Inflammatory macrophage treated with lipopolysaccharide for 4 hours (primary cell): ENCODE measurements at regions not wholly inside any gene's neighbourhood (a gene's known extent, or its start where the extent isn't known, plus 50 kb on each side); places are given as distances from the start of the nearest gene placed in this dataset.

Source experiments
- DNase-seq: peaks from one replicate; pipeline ENCODE4 v3.0.0-alpha.2; 2020

GRCh38 chr10:47145290-47145934 is 154.6 kb upstream of the GDF10 start:
- DNase-seq, result peak; percentile 74

GRCh38 chr10:47146572-47146971 is 153.4 kb upstream of the GDF10 start:
- DNase-seq, result peak; percentile 51

- no peak for DNase-seq
Measured at GRCh38 chr10:47147186-47147585, 152.8 kb upstream of the GDF10 start.

- no peak for DNase-seq
Measured at GRCh38 chr10:47150581-47150980, 149.4 kb upstream of the GDF10 start.

GRCh38 chr10:47151920-47152319 is 148.1 kb upstream of the GDF10 start:
- DNase-seq, result no peak

GRCh38 chr10:47152861-47153349 is 147.1 kb upstream of the GDF10 start:
- peak; percentile 49 for DNase-seq

GRCh38 chr10:47154762-47155161 is 145.2 kb upstream of the GDF10 start:
- no peak for DNase-seq

GRCh38 chr10:47156873-47157272 is 143.1 kb upstream of the GDF10 start:
- DNase-seq, result no peak

GRCh38 chr10:47158116-47159071 is 141.6 kb upstream of the GDF10 start:
- DNase-seq, result no peak

- DNase-seq, result no peak
Measured at GRCh38 chr10:47159361-47160260, 140.4 kb upstream of the GDF10 start.

- no peak for DNase-seq
Measured at GRCh38 chr10:47160261-47160908, 139.6 kb upstream of the GDF10 start.

- peak; percentile 83 for DNase-seq
Measured at GRCh38 chr10:47160967-47161366, 139.0 kb upstream of the GDF10 start.

GRCh38 chr10:47161465-47161864 is 138.5 kb upstream of the GDF10 start:
- peak; percentile 4 for DNase-seq

- peak; percentile 46 for DNase-seq
Measured at GRCh38 chr10:47164126-47164799, 135.7 kb upstream of the GDF10 start.

GRCh38 chr10:47164800-47165128 is 135.2 kb upstream of the GDF10 start:
- peak; percentile 54 for DNase-seq

- no peak for DNase-seq
Measured at GRCh38 chr10:47165168-47165710, 134.8 kb upstream of the GDF10 start.

GRCh38 chr10:47165711-47166404 is 134.1 kb upstream of the GDF10 start:
- peak; percentile 86 for DNase-seq

- no peak for DNase-seq
Measured at GRCh38 chr10:47166405-47166777, 133.6 kb upstream of the GDF10 start.

- DNase-seq, result peak; percentile 7
Measured at GRCh38 chr10:47166808-47167581, 133.0 kb upstream of the GDF10 start.

- no peak for DNase-seq
Measured at GRCh38 chr10:47167591-47167990, 132.4 kb upstream of the GDF10 start.
